OCI-LY1 (cell line): ENCODE measurements at regions not wholly inside any gene's neighbourhood (a gene's known extent, or its start where the extent isn't known, plus 50 kb on each side); places are given as distances from the start of the nearest gene placed in this dataset.

ENCODE experiments used
- CTCF ChIP-seq: fragments of 200-600 bp; sonication (generic), shearing (Covaris generic); IDR thresholded peaks from 2 replicates; pipeline ENCODE4 v1.5.1; 2017; ENCODE audit warnings: mild to moderate bottlenecking, antibody characterized with exemption, low read length, moderate library complexity, mixed read lengths
- EZH2 ChIP-seq: fragments of 200-600 bp; sonication (generic), shearing (Covaris generic); IDR thresholded peaks from 2 replicates; pipeline ENCODE4 v1.8.0; 2017; ENCODE audit warnings: borderline replicate concordance, mixed run types, mild to moderate bottlenecking, antibody characterized with exemption, low read length, moderate library complexity, mixed read lengths

- no peak for TF ChIP-seq EZH2
- no peak for TF ChIP-seq CTCF
Measured at GRCh38 chr4:144288011-144288903, 147.7 kb upstream of the GYPA start.
